HK-2 (cell line): ENCODE measurements at regions not wholly inside any gene's neighbourhood (a gene's known extent, or its start where the extent isn't known, plus 50 kb on each side); places are given as distances from the start of the nearest gene placed in this dataset.

Experiments
- DNase-seq: peaks from one replicate; pipeline ENCODE4 v3.0.0-alpha.2; 2018; ENCODE audit not compliant: unreplicated experiment

GRCh38 chr15:39124553-39125171 is 456.2 kb upstream of the THBS1 start:
- DNase-seq = no peak

DNA sequence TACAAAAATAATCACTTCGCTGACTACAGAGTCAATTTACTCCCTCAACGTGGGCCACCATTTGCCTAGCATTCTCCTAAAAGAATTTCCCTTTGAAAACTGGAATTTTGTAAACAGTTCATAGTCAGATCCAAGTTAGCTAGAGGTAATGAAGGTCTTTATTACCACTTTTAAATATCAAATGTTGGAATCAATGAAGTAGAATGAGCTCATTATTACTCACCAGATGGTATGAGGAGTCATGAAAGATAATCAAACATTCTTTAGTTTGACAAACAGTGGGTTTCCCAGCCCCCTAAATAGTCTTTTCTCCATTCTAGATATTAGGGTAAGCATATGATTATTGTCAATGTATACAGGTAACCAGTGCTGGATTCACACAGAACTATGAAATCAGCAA is 455.7 kb upstream of the THBS1 start:
- no peak for DNase-seq

DNA sequence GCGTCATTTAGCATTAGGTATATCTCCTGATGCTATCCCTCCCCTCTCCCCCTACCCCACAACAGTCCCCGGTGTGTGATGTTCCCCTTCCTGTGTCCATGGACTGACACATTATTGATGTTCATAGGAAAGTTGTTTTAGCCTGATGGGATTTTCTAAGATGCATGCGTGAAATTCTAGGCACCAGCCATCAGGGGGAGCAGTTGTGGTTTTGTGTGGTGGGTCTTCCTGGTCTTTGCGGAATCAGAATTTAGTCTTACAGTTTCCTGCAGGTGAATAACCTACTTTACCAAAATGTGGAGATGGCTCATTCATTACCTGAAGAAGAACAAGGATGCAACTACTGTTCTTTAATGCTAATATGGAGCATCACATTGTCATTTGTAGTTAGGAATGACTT is 455.0 kb upstream of the THBS1 start:
- DNase-seq = no peak

GRCh38 chr15:39127151-39127790 is 453.6 kb upstream of the THBS1 start:
- no peak for DNase-seq

GRCh38 chr15:39127925-39128617 is 452.8 kb upstream of the THBS1 start:
- peak; percentile 64 for DNase-seq

GRCh38 chr15:39128746-39129145 is 452.1 kb upstream of the THBS1 start:
- no peak for DNase-seq

- DNase-seq = no peak
Measured at GRCh38 chr15:39130556-39131379, 450.1 kb upstream of the THBS1 start.

GRCh38 chr15:39131609-39132008 is 449.3 kb upstream of the THBS1 start:
- no peak for DNase-seq

DNA sequence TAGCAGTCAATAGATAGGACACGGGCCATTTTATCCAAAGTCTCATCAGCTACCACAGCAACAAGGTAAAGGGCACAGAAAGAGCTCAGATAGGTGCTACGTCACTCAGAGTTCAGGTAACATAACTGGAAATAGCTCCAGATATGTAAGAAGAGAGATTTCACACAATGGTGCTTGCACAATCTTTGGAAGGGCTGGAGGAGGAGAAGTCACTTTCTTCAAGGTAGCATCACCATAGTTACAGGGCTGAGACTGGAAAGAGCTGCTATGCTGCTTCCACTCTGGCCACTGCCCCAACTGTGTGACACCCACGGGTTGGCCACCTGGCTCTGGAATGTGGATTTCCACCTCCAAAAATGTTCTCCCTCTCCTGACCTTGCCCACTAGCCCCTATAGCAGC is 448.8 kb upstream of the THBS1 start:
- no peak for DNase-seq

GRCh38 chr15:39132954-39133600 is 447.8 kb upstream of the THBS1 start:
- DNase-seq = no peak

- DNase-seq = no peak
Measured at GRCh38 chr15:39134282-39134681, 446.6 kb upstream of the THBS1 start.

GRCh38 chr15:39135989-39136388 is 444.9 kb upstream of the THBS1 start:
- DNase-seq = peak; percentile 50

DNA sequence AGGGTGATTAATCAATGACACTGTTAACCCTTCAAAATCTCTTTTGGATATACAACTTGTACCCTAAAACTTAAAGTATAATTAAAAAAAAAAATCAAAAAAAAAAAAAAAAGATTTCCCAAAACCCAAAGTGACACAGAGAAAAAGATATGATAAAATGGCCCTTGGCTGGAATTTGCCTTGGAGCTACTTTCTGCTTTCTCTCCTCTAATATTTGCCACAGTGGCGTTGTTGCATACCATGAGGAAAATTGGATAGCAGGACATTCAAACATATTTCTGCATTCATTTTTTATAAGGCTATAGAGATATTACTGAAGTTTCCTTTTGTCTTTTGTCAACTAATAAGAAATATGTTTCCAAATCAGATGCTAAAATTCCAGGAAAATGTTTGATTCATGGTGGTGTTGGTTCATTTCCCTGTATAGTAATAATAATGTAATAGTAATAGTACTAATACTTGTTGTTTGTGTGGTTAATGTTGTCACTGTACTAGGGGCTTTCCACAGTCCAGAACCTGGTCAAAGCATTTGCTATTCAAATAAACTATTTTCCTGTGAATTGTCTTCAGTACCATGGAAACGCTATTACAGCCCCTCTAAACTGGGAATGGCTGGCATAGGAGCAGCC is 441.3 kb upstream of the THBS1 start:
- no peak for DNase-seq

- DNase-seq = no peak
Measured at GRCh38 chr15:39140060-39140604, 440.7 kb upstream of the THBS1 start.

DNA sequence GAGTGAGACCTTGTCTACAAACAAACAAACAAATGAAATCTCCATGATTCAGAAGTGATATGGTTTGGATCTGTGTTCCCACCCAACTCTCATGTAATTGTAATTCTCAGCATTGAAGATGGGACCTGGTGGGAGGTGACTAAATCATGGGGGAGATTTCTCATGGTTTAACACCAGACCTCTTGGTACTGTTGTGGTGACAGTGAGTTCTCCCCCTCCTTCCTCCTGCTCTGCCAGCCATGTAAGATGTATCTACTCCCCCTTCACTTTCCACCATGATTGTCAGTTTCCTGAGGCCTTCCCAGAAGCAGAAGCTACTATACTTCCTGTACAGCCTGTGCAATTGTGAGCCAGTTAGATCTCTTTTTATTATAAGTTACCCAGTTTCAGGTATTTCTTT is 438.4 kb upstream of the THBS1 start:
- no peak for DNase-seq

GRCh38 chr15:39143479-39143878 is 437.4 kb upstream of the THBS1 start:
- DNase-seq = no peak

DNA sequence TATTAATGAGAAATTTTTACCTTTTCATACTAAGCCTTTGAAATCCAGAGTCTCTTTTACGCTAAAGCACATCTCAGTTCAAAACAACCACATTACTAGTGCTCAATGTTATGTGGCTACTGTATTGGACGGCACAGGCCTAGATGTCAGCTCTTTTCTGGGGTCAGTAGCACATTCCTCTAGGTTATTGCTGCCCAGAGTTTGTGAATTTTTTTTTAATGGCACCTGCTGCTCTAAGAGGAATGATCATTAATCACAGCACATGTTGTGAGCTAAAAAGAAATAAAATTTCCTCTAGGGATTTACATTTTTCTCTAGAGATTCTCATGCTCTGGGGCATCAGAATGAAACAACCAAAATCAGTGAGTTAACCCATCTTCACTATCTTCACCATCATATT is 436.8 kb upstream of the THBS1 start:
- no peak for DNase-seq

DNA sequence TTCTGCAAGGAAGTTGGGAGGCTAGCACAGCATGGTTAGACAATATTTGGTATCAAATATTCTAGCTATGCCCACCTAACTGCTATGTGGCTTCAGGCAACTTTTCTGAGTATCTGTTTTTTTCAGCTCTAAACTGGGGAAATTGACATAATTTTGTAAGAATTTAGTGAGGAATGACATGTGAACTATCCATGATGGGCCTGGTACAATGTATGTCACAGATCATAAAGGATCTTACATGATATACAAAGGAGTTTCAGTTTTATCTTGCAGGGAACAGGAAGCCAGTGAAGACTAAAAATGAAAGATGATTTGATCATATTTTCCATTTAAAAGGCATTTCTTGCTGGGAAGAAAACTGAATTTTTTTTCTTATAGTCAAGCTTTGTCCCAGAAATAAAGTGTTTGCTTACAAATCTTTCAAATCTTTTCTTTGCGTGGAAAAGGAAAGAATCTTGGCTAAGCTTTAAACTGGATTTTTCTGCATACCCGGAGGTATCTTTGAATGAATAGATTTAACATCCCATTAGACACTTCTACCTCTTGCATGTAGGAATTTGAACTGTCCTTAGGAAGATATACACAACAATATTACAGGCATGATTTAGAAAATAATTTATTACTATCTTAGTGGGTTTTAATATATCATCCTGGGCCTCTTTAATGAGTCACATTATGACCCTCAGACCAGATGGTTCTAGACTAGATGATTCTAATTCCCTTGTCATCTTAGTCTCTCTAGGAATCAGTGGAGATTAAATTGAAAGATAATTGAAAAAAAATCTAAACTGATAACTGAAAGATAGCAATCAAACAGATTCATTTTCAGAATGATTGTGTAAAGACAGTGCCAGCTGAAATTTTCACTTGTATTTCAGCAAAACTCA is 436.0 kb upstream of the THBS1 start:
- DNase-seq = no peak

DNA sequence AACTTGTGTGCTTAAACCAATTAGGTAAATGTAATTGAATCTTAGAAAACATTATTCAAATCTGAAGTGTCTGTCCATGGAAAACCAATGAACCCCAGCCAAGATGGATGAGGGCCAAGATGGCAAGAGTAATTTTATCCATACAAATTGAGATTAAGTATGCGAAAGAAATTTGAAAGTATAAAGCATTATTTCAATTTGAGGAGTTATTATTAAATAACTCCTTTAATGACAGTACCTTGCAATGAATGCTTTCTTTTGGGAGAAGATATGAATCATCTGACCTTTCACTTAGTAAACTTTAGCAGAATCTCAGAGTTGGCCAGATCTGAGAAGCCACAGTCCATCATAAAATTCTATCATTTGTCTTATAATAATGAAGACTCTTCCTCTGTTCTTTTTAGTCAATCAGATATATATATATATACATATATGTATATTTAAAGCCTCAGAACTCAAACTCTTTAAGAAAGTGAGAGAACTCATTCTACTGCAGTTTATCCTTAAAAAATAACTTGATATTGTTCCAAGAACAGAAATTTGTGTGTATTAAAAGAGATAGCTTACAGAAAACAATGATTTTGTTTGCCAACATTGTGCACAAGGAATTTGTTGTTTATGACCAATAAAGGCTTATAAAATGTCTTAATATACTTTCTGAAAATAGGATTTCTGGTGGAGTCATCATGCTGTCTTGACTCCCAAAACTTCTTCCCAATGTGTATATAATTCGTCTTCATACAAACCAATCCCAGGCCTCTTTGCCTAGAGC is 434.8 kb upstream of the THBS1 start:
- no peak for DNase-seq
